GM10266 (cell line): ENCODE measurements at regions not wholly inside any gene's neighbourhood (a gene's known extent, or its start where the extent isn't known, plus 50 kb on each side); places are given as distances from the start of the nearest gene placed in this dataset.

ENCODE experiments used
- DNase-seq: peaks from one replicate; pipeline ENCODE4 v3.0.0; 2012; ENCODE audit errors: extremely low spot score
- TF ChIP-seq, protein P1 (sequence below): IDR thresholded peaks from 2 replicates; pipeline ENCODE4 v1.5.1; 2012; ENCODE audit warnings: mild to moderate bottlenecking, low read depth; ENCODE audit not compliant: control insufficient read depth, insufficient read depth; ENCODE audit errors: missing control alignments

DNA sequence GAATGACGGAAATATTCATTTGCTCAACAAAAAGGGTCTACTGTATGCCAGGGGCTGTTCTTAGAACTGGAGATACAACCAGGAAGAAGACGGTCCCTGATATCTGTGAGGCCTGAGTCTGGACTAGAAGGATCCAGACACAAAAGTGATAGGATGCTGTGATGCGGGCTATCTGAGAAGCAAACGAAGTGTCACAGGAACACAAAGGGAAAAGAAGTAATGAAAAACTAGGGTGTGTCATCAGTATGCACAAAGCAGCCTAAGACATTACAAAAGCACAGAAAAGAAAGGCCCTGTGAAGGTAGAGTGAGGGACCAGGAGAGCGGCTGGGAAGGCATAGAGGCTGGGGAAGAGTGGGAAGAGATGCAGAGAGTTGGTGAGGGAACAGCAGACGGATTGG is 63.3 kb upstream of the C3orf80 start:
- TF ChIP-seq, protein P1, sequence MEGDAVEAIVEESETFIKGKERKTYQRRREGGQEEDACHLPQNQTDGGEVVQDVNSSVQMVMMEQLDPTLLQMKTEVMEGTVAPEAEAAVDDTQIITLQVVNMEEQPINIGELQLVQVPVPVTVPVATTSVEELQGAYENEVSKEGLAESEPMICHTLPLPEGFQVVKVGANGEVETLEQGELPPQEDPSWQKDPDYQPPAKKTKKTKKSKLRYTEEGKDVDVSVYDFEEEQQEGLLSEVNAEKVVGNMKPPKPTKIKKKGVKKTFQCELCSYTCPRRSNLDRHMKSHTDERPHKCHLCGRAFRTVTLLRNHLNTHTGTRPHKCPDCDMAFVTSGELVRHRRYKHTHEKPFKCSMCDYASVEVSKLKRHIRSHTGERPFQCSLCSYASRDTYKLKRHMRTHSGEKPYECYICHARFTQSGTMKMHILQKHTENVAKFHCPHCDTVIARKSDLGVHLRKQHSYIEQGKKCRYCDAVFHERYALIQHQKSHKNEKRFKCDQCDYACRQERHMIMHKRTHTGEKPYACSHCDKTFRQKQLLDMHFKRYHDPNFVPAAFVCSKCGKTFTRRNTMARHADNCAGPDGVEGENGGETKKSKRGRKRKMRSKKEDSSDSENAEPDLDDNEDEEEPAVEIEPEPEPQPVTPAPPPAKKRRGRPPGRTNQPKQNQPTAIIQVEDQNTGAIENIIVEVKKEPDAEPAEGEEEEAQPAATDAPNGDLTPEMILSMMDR: no peak
- DNase-seq: no peak

DNA sequence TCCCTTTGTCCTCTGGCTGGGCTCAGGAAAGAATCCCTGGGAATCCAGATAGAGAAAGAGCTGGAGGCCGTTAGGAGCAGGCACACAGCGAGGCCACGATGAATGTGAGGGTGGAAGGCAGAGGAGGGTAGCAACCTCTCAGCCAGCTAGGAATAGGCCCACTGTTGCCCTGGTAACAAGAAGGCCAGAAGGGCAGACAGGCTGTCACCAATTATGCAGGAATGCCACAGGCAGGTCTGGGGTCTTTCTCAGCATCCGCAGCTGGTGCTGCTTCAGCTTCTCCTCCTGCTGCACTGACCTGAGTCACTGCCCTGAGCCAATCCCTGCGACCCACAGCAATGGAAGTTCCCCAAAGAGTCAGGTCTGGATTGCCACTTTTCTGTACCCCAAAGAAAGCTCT is 62.8 kb upstream of the C3orf80 start:
- TF ChIP-seq, protein P1: no peak
- no peak for DNase-seq

DNA sequence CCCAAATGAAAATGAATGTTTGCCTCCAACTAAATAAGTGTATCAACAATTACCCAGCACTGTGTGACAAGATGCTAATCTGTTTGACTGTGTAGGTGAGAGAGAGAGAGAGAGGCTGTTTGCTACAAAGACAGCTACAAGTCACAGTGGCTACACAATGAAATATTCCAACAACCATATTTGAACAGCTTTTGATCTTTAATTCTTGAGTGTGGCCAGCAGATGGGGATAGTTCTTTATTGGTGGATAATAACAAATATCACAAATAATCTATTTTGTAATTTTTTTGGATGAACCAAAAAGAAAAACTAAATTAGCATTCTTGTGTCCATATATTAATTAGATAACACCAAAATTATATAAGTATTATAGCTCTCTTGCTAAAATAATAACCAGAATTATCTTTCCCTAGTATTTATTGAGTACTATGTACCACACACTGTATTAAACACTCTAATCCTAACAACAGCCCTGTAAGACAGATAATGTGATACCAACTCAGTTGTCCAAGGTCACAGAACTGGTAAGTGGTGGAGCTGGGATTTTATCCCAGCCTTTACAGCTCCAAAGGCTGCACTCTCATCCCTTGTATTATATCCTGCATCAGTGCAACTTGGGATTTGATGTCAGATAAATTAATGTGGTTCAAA is 61.9 kb upstream of the C3orf80 start:
- TF ChIP-seq, protein P1: peak; percentile 30
- DNase-seq: no peak

DNA sequence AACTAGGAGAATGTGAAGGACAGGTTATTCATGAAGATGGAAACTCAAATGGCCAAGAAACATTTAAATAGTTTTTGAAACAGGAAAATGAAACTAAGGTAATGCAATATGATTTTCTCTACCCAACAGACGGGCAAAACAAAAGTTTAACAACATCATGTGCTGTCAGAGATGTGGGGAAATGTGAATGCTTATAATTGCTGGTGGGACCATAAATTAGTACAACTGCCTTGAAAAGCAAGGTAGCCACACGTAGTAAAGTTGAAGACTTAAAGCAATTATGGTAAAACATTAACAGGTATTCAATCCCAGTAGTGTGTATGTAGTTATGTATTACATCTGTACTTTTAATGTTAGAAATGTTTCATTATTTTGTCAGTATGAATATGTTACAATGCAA is 57.0 kb upstream of the C3orf80 start:
- DNase-seq: no peak
- TF ChIP-seq, protein P1: no peak

DNA sequence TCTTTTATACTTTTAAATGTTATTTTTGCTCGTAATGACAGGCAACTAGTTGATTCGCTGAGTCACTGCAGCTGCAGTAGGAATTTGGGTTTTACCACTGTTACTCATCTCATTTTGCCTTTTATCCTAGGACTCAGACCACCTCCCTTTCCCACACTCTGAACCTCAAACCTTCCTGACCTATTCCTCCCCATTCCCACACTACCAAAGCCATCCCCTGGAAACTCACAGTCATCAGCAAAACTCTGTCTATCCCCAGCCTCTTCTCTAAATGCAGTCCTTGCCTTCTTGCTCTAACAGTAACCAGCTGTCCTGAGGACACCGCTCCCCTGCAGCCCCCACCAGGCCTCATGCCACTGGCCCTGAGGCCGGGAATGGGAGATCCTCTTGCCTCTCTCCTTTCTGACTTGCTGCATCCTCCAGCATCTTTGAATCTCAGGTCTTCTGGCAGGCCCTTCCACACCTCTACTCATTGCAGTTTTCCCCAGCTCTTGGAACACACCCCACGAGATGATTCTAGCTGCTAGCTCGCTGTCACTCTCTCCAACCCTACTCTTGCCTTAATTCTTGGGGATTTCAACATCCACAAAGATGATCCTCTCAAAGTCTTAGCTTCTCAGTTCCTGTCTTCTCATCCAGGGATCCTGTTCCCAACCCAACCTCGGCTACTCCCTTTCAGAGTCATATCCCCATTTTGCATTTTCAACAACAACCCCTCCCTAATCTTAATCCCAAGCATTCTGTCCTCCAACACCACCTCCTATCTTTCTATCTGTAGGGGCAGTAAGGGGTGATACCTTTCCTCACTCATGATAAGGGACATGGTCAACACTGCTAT is 55.9 kb upstream of the C3orf80 start:
- TF ChIP-seq, protein P1: no peak
- no peak for DNase-seq

DNA sequence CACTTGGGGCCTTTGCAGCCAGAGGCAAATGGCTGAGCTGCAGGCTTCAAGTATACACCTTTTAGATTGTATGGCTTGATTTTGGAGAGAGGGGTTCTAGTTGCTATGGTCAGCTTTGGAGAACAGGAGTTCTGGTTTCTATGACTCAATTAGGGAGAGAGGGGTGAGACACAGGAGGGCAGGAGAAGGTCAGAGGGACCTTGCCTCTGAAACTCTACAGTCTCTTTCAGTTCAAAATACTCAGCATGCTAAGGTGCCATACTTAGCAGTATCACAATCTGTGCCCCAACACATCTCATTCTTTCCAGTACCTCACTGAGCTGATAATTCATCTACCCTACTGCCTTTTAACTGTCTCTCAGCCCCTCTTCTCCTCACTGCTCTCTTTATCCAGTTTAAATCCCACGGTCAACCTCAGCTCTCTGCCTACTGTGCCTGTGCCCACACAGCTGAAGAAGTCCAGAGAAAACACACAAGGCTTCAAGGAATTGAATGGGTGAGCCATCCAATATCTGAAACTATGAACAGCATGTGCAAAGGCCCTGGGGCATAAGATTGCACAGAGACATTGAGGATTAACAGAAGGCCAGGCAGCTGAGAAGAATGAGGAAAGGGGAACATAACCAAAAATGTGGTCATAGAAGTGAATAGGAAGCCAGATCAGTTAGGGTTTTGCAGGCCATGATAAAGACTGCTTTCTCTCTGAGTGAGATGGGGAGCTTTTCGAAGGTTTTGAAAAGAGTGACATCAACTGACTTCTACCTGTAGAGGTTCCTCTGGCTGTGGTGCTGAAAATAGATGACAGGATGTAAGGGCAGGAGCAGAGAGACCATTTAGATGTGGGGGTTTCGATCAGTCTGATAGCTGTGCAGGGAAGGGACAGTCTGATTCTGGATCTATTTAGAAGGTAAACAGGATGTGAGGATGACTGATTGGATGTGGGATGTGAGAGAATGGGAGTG is 54.5 kb upstream of the C3orf80 start:
- TF ChIP-seq, protein P1: no peak
- peak; percentile 39 for DNase-seq
